Dedifferentiated amniotic fluid mesenchymal stem cell (primary cell): ENCODE measurements at regions not wholly inside any gene's neighbourhood (a gene's known extent, or its start where the extent isn't known, plus 50 kb on each side); places are given as distances from the start of the nearest gene placed in this dataset.
A peak's percentile ranks its signal among the peaks of the same experiment; 100 is the strongest.

Source experiments
- DNase-seq: peaks from one replicate; pipeline ENCODE4 v3.0.0-alpha.2; 2016; ENCODE audit errors: extremely low spot score

DNA sequence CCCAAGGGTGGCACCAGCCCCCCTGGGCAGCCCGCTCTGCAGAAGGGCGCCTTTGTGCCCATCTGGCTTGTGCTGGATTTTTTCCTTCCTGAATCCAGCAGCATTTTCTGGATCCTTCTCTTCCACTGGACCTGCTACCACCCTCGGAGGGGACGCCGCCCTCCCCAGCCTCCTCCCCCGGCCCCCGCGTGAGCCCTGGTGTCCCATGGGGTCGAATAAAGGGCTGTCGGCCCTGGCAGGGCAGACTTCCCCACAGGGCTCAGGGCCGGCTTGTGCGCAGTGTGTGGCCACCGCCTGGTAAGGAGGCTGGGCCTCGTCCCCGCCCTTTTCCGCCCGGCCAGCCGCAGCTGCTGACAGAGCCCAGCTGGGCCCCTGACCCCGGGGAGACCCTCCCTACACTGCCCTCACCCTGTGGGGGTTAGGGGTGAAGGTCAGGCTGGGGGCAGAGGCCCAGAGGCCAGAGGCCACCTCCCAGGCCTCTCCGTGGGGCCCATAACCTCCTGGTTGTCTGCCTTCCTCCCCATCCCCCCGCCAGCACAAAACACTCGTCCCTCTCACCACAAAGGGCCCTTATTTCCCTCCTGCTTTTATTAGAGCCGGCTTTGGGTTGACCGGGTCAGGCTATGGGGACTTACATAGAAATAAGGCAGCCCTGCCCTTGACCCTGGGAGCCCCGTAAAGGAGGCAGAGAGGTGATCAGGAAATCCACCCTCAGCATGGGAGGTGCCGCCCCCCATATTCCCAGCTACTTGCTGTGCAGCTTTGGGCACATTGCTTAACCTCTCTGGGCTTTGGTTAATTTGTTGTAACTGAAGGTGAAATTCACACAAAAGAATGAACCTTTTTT lies 179.3 kb upstream of the CIBAR2 start:
- DNase-seq: no peak

GRCh38 chr16:85293458-85293857 lies 181.2 kb upstream of the CIBAR2 start:
- DNase-seq: no peak

GRCh38 chr16:85293904-85294642 lies 181.8 kb upstream of the CIBAR2 start:
- no peak for DNase-seq

DNA sequence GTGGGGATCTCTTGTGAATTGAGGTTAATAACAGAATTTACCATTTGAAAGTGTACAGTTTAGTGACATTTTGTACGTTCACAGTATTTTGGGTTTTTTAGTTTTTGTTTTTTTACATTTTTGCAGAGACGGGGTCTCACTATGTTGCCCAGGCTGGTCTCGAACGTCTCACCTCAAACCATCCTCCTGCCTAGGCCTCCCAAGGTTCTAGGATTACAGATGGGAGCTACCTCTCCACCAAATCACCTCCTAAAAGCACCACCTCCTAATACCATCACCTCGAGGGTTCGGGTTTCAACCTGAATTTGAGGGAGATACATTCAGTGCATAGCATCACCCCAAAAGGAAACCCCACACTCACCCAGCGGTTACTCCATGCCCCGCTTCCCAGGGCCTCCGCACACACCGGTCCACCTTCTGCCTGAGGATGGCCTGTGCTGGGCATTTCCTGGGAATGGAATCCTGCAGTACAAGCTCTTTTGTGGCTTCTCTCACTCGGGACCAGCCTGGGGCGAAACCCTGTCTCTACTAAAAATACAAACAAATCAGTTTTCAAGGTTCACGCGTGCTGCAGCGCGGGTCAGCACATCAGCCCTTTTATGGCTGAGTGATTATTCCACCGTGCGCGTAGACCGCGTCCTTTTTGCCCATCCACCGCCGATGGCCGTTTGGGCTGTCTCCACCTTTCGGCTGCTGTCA lies 182.7 kb upstream of the CIBAR2 start:
- DNase-seq: no peak

DNA sequence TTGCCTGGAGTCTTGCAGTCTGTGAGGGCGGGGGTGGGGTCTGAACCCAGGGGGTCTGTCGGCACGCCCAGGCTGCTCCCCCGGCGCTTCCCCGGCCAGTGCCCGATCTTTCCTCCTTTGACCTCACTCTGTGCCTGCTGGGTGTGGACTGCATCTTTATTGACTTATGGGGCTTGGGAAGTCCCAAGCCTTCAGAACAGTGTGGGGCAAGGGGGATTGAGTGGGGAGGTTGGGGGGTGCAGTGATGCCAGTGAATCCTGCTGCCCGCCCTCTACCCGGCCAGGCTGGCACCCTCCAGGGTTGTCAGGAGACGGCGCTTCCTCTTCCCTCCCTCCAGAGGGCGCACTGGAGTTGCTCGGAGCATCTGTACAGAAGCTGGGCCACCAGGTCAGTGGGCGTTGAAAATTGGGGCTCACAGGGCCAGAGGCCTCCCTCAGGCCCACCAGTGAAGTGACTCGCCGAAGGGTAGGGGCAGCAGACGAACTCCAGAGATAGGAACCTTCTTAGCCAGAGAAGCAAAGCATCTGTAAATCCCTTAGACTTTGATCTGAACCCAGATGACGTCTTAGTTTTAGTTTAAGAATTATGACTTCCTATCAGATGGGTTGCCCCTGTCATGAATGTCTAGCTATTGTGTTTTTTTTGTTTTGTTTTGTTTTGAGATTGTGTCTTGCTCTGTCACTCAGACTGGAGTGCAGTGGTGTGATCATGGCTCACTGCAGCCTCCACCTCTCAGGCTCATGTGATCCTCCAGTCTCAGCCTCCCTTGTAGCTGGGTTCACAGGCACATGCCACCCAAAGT lies 184.8 kb upstream of the CIBAR2 start:
- DNase-seq: no peak

DNA sequence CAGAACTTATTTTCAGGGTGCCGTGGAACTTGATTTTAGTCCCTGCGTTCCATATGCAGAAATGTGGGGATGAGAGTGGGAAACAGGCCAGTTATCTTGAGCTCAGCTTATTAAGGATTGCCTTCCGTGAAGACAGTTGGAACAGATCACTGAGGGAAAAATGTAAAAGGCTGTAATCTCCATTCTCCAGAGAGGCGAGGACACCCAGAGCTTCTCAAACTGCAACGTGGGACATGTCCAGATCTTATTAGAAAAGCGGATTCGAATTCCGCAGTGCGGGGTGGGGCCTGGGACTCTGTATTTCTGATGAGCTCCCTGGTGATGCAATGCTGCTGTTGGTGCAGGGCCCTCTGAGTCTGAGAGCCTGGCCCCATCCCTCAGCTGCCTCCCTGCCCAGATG lies 185.6 kb upstream of the CIBAR2 start:
- no peak for DNase-seq

- DNase-seq: no peak
Observed at GRCh38 chr16:85300406-85300968, 188.2 kb upstream of the CIBAR2 start.

- DNase-seq: no peak
Observed at GRCh38 chr16:85301231-85301630, 189.0 kb upstream of the CIBAR2 start.

DNA sequence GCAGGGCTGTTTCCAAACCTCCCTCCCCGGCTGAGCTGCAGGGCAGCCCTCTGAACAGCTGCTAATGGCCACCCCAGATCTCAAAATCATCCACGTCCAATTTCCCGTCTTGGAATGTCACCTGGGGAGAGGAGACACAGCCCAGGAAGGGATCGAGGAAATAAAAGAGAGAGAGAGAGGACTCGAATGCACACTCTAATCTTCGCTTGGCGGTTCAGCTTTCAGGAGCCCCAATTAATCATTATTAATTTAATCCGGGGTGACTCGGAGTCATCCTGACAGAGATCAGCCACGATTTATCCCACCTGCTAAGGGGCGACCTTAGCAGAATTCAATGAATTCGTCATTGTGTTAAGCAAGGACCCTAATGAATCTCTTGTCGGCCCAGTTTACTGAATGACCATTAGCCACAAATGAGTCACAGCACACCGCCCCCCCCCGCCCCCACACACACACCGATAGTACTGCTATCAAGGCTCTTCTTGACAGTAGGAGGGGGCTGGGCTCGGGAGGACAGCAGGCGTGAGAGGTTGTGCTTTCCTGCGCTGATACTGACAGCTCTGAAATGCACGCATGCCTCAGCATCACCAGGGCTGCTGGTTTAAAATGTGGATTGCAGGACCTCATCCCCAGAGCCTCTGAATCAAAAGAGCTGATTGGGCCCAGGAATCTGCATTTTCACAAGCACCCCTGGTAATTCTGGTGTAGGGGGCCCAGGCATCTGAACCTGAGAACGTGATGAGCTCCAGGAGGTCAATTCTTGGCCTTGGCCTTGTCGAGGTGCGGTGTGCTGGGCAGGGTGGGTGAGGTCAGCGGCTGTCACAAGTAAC lies 190.0 kb upstream of the CIBAR2 start:
- DNase-seq: no peak

DNA sequence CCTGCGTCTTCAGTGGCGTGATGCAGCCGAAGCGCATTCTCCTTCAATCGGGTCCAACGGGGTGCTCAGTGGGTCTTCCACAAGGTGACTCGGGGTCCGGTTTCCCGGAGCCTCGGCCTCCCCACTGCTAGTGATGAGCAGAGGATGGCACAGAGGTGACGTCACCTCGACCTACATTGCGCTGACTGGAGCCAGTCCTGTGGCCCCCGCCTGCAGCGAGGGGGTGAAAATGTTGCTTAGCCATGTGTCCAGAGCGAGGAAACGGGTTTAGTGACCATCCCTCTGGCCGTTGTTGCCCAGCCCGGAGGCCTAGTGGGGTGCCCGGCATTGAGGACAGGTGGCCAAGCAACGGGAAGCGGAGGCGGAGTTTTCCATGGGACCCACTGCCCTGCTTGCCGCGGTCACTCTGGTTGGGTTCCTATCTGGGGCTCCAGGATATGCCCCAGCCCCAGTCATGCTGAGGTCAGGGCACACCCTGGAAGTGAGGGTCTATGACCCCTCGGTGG lies 190.6 kb upstream of the CIBAR2 start:
- no peak for DNase-seq

GRCh38 chr16:85303354-85303883 lies 191.1 kb upstream of the CIBAR2 start:
- no peak for DNase-seq

GRCh38 chr16:85304337-85304736 lies 192.1 kb upstream of the CIBAR2 start:
- DNase-seq: no peak

GRCh38 chr16:85306071-85306792 lies 194.0 kb upstream of the CIBAR2 start:
- DNase-seq: peak; percentile 34

DNA sequence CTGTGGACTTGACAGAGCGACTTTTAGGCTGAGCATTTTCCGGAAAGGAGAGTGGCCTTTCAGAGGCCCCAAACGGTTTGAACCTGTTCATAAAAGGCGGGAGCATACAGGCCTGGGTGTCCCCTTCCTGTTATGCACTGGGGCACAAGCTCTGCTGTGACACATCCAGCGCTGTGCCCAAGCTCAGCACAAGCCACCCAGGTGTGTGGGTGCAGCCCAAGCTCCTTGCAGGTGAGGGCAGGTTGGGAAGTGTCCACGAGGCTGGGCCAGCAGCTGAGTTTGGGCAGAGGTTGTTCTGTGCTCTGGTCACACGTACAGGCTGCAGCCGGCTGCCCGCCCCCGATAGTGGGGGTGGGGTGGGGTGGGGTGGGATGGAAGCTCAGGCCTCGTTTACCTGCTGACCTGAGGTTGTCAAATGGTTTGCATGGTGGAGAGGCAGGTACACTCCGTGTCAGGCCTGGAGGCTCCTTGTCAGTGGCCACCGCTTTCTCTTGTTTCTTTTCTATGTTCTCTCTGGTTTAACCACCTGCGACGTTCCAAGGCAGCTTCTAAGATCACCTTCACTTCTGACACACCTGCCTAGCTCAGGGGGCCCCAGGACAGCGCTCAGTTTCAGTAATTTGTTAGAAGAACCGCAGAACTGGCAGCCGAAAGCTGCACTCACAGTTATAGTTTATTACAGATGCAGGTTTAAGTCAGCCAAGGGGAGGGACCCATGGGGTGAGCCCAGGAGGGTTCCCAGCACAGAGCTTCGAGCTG lies 194.7 kb upstream of the CIBAR2 start:
- no peak for DNase-seq

DNA sequence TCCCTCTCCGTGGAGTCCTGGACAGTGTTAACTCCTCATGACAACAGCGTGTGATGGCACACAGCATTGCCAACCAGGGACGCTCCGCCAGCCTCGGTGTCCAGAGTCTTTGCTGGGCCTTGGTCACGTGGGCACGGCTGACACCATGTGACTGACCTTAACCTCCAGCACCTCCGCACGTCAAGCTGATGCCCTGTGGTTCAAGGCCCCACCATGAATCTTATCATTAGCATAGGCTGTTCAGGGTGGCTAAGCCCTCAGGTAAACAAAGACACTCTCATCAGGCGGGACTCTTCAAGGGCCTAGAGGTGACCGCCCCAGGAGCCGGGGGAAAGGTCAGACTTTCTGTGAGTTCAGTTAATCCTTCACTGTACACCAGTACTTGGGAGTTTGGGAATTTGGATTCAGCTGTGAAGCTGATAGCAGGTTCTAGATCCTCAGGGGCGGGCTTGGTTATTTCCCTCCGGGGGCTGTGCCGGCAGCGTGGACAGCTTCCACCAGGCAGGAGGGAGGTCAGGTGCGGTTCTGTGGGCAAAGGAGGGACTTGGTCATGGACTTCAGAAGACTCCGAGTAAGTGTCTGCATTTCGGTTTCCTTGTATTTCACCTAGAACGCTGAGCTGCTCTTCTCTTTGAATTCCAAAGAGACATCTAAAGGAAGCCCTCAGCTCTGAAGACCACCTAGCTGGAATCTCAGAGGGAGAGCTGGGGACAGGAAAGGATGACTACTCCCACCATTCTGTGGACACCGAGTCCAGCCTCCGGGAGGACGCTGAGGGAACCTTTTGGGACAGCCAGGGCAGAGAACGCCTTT lies 195.5 kb upstream of the CIBAR2 start:
- no peak for DNase-seq

- DNase-seq: no peak
Observed at GRCh38 chr16:85308611-85309540, 196.6 kb upstream of the CIBAR2 start.
